IMR-90 (cell line): ENCODE measurements at regions not wholly inside any gene's neighbourhood (a gene's known extent, or its start where the extent isn't known, plus 50 kb on each side); places are given as distances from the start of the nearest gene placed in this dataset.
A peak's percentile ranks its signal among the peaks of the same experiment; 100 is the strongest.

ENCODE experiments used
- ATAC-seq: fragments of 200-7000 bp; cut with Tn5 transposase; 2 replicates; pipeline ENCODE4 v1.9.1; 2020; ENCODE audit warnings: low read depth, mild to moderate bottlenecking, moderate library complexity
- BruUV-seq: library from RNA; stranded (reverse); fragments of 400-500 nt; replicated peaks from 2 replicates; lab custom pipeline; 2021; lab: Mats Ljungman, UMichigan
- CTCF ChIA-PET: fragments of 300-600 bp; formaldehyde crosslinking; extraction: SDS; loops from one replicate; lab custom pipeline; 2021; ENCODE audit warnings: antibody characterized with exemption; lab: Yijun Ruan, JAX
- POLR2A ChIA-PET: fragments of 300-600 bp; sonication (Branson Sonifier 250); formaldehyde crosslinking; loops from one replicate; lab custom pipeline; 2022; ENCODE audit warnings: antibody characterized with exemption; ENCODE audit not compliant: unreplicated experiment; lab: Charles Lee
- DNase-seq: peaks from one replicate; pipeline ENCODE4 v3.0.0; 2013
- H2AFZ ChIP-seq: replicated peaks from 2 replicates; pipeline ENCODE3; 2013; ENCODE audit warnings: low read length, mild to moderate bottlenecking; ENCODE audit not compliant: poor library complexity
- H2AK5ac ChIP-seq: 2 replicates; pipeline ENCODE4 v1.6.1; 2013; ENCODE audit warnings: low read depth, low read length, inconsistent platforms
- H2AK9ac ChIP-seq: replicated peaks from 2 replicates; pipeline ENCODE3; 2013; ENCODE audit warnings: mild to moderate bottlenecking, low read depth, low read length, moderate library complexity; ENCODE audit not compliant: poor library complexity
- H2BK120ac ChIP-seq: 2 replicates; pipeline ENCODE4 v1.6.1; 2013; ENCODE audit warnings: low read depth, low read length, inconsistent platforms
- H2BK15ac ChIP-seq: 3 replicates; pipeline ENCODE4 v1.6.1; 2013; ENCODE audit warnings: low read depth, low read length, inconsistent platforms
- H2BK20ac ChIP-seq: 2 replicates; pipeline ENCODE4 v1.6.1; 2013; ENCODE audit warnings: low read depth, mild to moderate bottlenecking, inconsistent platforms, low read length, moderate library complexity
- H2BK5ac ChIP-seq: 2 replicates; pipeline ENCODE4 v1.6.1; 2013; ENCODE audit warnings: mild to moderate bottlenecking, low read depth, low read length, inconsistent platforms; ENCODE audit not compliant: poor library complexity, severe bottlenecking
- H3K14ac ChIP-seq: replicated peaks from 2 replicates; pipeline ENCODE4 v1.6.1; 2013; ENCODE audit warnings: low read depth, low read length, inconsistent platforms
- H3K18ac ChIP-seq: 2 replicates; pipeline ENCODE4 v1.6.1; 2013; ENCODE audit warnings: low read depth, low read length, control low read depth
- H3K23ac ChIP-seq: 2 replicates; pipeline ENCODE4 v1.6.1; 2013; ENCODE audit warnings: low read depth, low read length, inconsistent platforms
- H3K27ac ChIP-seq: 2 replicates; pipeline ENCODE4 v1.5.1; 2013; ENCODE audit warnings: mild to moderate bottlenecking, control low read depth, low read length; ENCODE audit not compliant: insufficient read depth
- H3K27me3 ChIP-seq: 2 replicates; pipeline ENCODE4 v1.6.1; 2013; ENCODE audit warnings: low read length; ENCODE audit not compliant: control insufficient read depth, insufficient read depth
- H3K36me3 ChIP-seq: 2 replicates; pipeline ENCODE4 v1.6.1; 2013; ENCODE audit warnings: low read length, mixed read lengths; ENCODE audit not compliant: control insufficient read depth, insufficient read depth
- H3K4ac ChIP-seq: 2 replicates; pipeline ENCODE4 v1.6.1; 2013; ENCODE audit warnings: low read depth, low read length, inconsistent platforms
- H3K4me1 ChIP-seq: 2 replicates; pipeline ENCODE4 v1.6.1; 2013; ENCODE audit warnings: low read length, mixed read lengths; ENCODE audit not compliant: control insufficient read depth, insufficient read depth
- H3K4me2 ChIP-seq: 2 replicates; pipeline ENCODE4 v1.6.1; 2013; ENCODE audit warnings: low read depth, mild to moderate bottlenecking, control low read depth, low read length, moderate library complexity
- H3K4me3 ChIP-seq: 2 replicates; pipeline ENCODE4 v1.5.1; 2013; ENCODE audit warnings: low read depth, mild to moderate bottlenecking, control low read depth, low read length, moderate library complexity; ENCODE audit not compliant: insufficient read depth
- H3K56ac ChIP-seq: 2 replicates; pipeline ENCODE4 v1.6.1; 2013; ENCODE audit warnings: low read length, inconsistent platforms; ENCODE audit not compliant: insufficient read depth; ENCODE audit errors: extremely low read depth
- H3K79me1 ChIP-seq, 2 experiments: 2 replicates each; pipeline ENCODE4 v1.6.1; 2013; ENCODE audit warnings: low read length in 2 of 2, inconsistent platforms in 1 of 2, low read depth in 1 of 2
- H3K9ac ChIP-seq: 2 replicates; pipeline ENCODE4 v1.6.1; 2013; ENCODE audit warnings: low read depth, low read length, control low read depth
- H3K9me1 ChIP-seq: 2 replicates; pipeline ENCODE4 v1.6.1; 2013; ENCODE audit warnings: low read length, inconsistent platforms; ENCODE audit not compliant: insufficient read depth
- H3K9me3 ChIP-seq: 2 replicates; pipeline ENCODE4 v1.6.1; 2013; ENCODE audit warnings: low read length; ENCODE audit not compliant: control insufficient read depth, insufficient read depth
- H4K20me1 ChIP-seq: 2 replicates; pipeline ENCODE4 v1.6.1; 2013; ENCODE audit warnings: low read length, inconsistent platforms; ENCODE audit not compliant: insufficient read depth
- H4K5ac ChIP-seq: 2 replicates; pipeline ENCODE4 v1.6.1; 2013; ENCODE audit warnings: mild to moderate bottlenecking, low read depth, low read length, control low read depth
- H4K8ac ChIP-seq, 2 experiments: 2 replicates each; pipeline ENCODE4 v1.6.1; 2013; ENCODE audit warnings: low read depth in 2 of 2, low read length in 2 of 2, control low read depth in 1 of 2, inconsistent platforms in 1 of 2
- H4K91ac ChIP-seq: 2 replicates; pipeline ENCODE4 v1.6.1; 2013; ENCODE audit warnings: low read depth, low read length, inconsistent platforms; ENCODE audit not compliant: insufficient read depth
- MAFK ChIP-seq: IDR thresholded peaks from 2 replicates; pipeline ENCODE4 v1.6.1; 2012; ENCODE audit warnings: low read depth, low read length, improper control_type of control experiment
- MAZ ChIP-seq: IDR thresholded peaks from 2 replicates; pipeline ENCODE4 v1.6.1; 2012; ENCODE audit warnings: low read depth, mild to moderate bottlenecking, low read length, improper control_type of control experiment, moderate library complexity, borderline replicate concordance
- NFE2L2 ChIP-seq: fragments of 150-350 bp; IDR thresholded peaks from 2 replicates; pipeline ENCODE4 v1.6.1; 2016; ENCODE audit warnings: low read depth, mild to moderate bottlenecking, low read length
- RAD21 ChIP-seq: IDR thresholded peaks from 2 replicates; pipeline ENCODE4 v1.6.1; 2012; ENCODE audit warnings: low read length, improper control_type of control experiment
- RCOR1 ChIP-seq: IDR thresholded peaks from 2 replicates; pipeline ENCODE4 v1.6.1; 2012; ENCODE audit warnings: mild to moderate bottlenecking, low read length, improper control_type of control experiment; ENCODE audit not compliant: insufficient replicate concordance
- SMC3 ChIP-seq: fragments of 150-350 bp; IDR thresholded peaks from 2 replicates; pipeline ENCODE4 v1.6.1; 2016; ENCODE audit warnings: low read depth, mild to moderate bottlenecking, antibody characterized with exemption, low read length, moderate library complexity
- WGBS, 2 experiments: methylation state at CpG; one replicate each; pipeline versions ENCODE4 v1.1.5 to v1.1.7; 2013; ENCODE audit warnings: missing lambda C conversion rate in 2 of 2; ENCODE audit not compliant: insufficient read length in 1 of 2; ENCODE audit errors: extremely low coverage in 2 of 2; 5-methylcytosine and 5-hydroxymethylcytosine counted together
- dilution Hi-C: fragments of 300-500 bp; cut with HindIII; formaldehyde crosslinking; loops from one replicate; pipeline ENCODE4 v1.14.3; 2018; ENCODE audit warnings: low sequenced_read_pairs; ENCODE audit not compliant: unreplicated experiment
- in situ Hi-C: fragments of 300-500 bp; cut with MboI; formaldehyde crosslinking; loops from 3 replicates; pipeline ENCODE4 v1.14.3; 2019; ENCODE audit warnings: low sequenced_read_pairs, inconsistent platforms, mixed read lengths
- intact Hi-C: fragments of 100-400 bp; cut with micrococcal nuclease; formaldehyde crosslinking; loops from 2 replicates; pipeline ENCODE4 v1.10.0; 2022
- TF ChIP-seq, protein P1 (sequence below): fragments of 150-350 bp; IDR thresholded peaks from 2 replicates; pipeline ENCODE4 v1.6.1; 2017; ENCODE audit warnings: mild to moderate bottlenecking, antibody characterized with exemption, low read length, low read depth
- TF ChIP-seq, protein P2 (sequence below): fragments of 150-350 bp; IDR thresholded peaks from 2 replicates; pipeline ENCODE4 v1.6.1; 2016; ENCODE audit warnings: low read depth, mild to moderate bottlenecking, low read length, moderate library complexity, borderline replicate concordance

GRCh38 chr17:36884495-36885152 is 52.7 kb upstream of the LHX1 start:
- no peak overlapping the region for H3K23ac ChIP-seq

More at GRCh38 chr17:36884495-36885152, 52.7 kb upstream of the LHX1 start:
- Histone ChIP-seq H3K36me3 (no peaks in the 10 kb centered on the region), H4K5ac (no peak overlapping the region), H4K20me1 (no peaks in the 10 kb centered on the region), H3K4ac (no peak overlapping the region), H3K9me1 (no peaks in the 10 kb centered on the region), H3K14ac (no peak overlapping the region), H2BK20ac (no peak overlapping the region), H3K56ac (no peak overlapping the region), H3K4me2 (no peak overlapping the region), H3K27me3 (peaks cover 36% of the 10 kb centered on the region), H2BK120ac (no peak overlapping the region), H2AK9ac (no peak overlapping the region), H3K9ac (no peak overlapping the region), H2BK5ac (no peak overlapping the region), H4K8ac (no peak overlapping the region), H3K79me1 (no peaks in the 10 kb centered on the region), H3K18ac (no peak overlapping the region), H3K4me3 (no peak overlapping the region), H3K27ac (no peak overlapping the region), H2BK15ac (no peak overlapping the region), H2AFZ (peak overlapping the region; percentile 56), H3K4me1 (no peaks in the 10 kb centered on the region), H2AK5ac (no peak overlapping the region), H4K91ac (no peak overlapping the region), H3K9me3 (peaks cover 4% of the 10 kb centered on the region; the same call in 1 of the 2 replicates)
- WGBS, 2 experiments: 20% methylated on average over 1 of the region's 27 CpGs; no CpG with 5 or more reads in 1 of the 2 experiments
- dilution Hi-C loops: no loop called here
- ATAC-seq: no peak
- TF ChIP-seq RCOR1: no peak
- no peak for TF ChIP-seq RAD21
- no peak for TF ChIP-seq SMC3
- TF ChIP-seq, protein P1, sequence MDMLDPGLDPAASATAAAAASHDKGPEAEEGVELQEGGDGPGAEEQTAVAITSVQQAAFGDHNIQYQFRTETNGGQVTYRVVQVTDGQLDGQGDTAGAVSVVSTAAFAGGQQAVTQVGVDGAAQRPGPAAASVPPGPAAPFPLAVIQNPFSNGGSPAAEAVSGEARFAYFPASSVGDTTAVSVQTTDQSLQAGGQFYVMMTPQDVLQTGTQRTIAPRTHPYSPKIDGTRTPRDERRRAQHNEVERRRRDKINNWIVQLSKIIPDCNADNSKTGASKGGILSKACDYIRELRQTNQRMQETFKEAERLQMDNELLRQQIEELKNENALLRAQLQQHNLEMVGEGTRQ: no peak
- no peak for TF ChIP-seq NFE2L2
- no peak for TF ChIP-seq MAFK
- TF ChIP-seq, protein P2, sequence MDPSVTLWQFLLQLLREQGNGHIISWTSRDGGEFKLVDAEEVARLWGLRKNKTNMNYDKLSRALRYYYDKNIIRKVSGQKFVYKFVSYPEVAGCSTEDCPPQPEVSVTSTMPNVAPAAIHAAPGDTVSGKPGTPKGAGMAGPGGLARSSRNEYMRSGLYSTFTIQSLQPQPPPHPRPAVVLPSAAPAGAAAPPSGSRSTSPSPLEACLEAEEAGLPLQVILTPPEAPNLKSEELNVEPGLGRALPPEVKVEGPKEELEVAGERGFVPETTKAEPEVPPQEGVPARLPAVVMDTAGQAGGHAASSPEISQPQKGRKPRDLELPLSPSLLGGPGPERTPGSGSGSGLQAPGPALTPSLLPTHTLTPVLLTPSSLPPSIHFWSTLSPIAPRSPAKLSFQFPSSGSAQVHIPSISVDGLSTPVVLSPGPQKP: no peak
- no peak for TF ChIP-seq MAZ
- intact Hi-C loops: no loop called here
- ChIA-PET POLR2A (no interaction called here), CTCF (no interaction called here)
- BruUV-seq: no TSS peak
- DNase-seq: no peak
- in situ Hi-C loops: no loop called here
